ENCODE measurements at regions not wholly inside any gene's neighbourhood (a gene's known extent, or its start where the extent isn't known, plus 50 kb on each side); places are given as distances from the start of the nearest gene placed in this dataset.
A peak's percentile ranks its signal among the peaks of the same experiment; 100 is the strongest.

DNA sequence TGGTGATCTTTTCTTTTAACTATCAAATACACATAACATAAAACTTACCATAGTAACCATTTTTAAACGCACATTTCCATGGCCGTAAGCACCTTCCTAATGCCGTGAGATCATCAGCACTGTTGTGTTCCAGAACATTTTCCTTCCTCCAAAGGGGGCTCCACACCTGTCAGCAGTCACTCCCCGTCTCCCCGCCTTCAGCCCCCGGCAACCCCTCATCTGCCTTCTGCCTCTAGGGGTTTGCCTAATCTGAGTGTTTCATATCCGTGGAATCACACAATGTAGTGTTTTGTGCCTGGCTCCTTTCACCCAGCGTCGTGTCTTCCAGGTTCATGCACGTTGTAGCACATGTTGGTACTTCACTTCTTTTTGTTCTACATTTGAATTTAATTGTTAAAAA is 350.1 kb upstream of the TNRC6C start:
- no peak for FAIRE-seq
- H4K20me1 ChIP-seq (replicated peaks in 1 of 2; ENCODE audit: control insufficient read depth in 1 of 2, insufficient read depth in 2 of 2, low read length in 2 of 2): no peaks in the 10 kb centered on the region
- TF ChIP-seq GTF2F1 (IDR thresholded peaks at IDR 0.05; ENCODE audit: borderline replicate concordance, low read depth, low read length): no peak
- no peak for TF ChIP-seq RAD21 (IDR thresholded peaks at IDR 0.05 in 1 of 2, conservative IDR thresholded peaks at IDR 0.05 in 1 of 2; ENCODE audit: low read depth in 2 of 2, low read length in 2 of 2)
- no peak for TF ChIP-seq SIX5 (IDR thresholded peaks at IDR 0.05; ENCODE audit: low read depth, low read length)
- no peak overlapping the region for H4K5ac ChIP-seq (ENCODE audit: insufficient read length, low read depth, low read length)
- H3K27me3 ChIP-seq (replicated peaks in 1 of 4; ENCODE audit: control insufficient read depth in 3 of 4, extremely low read depth in 1 of 4, insufficient read depth in 3 of 4, low read length in 3 of 4): no peaks in the 10 kb centered on the region
- no peak overlapping the region for H3K23ac ChIP-seq (ENCODE audit: insufficient read length)
- peak in 1 of 2 experiments; percentile 17 for DNase-seq (ENCODE audit: low read depth in 1 of 2, low spot score in 2 of 2)
- H3K4ac ChIP-seq (replicated peaks; ENCODE audit: insufficient read length, low read depth, low read length): no peak overlapping the region
- no peak overlapping the region for H3K14ac ChIP-seq (ENCODE audit: insufficient read length)
- H2BK20ac ChIP-seq (ENCODE audit: low read length): no peak overlapping the region
- ChIA-PET CTCF (ENCODE audit: partially characterized antibody) (interaction anchor here (1.5 to 2.7 kb wide), 3 partner anchors 11 to 24 kb away, joined by 3 to 28 read pairs (median 5); no protein-coding TSS in a partner anchor), POLR2A (ENCODE audit: partially characterized antibody) (no interaction called here)
- no peaks in the 10 kb centered on the region for H3K23me2 ChIP-seq (ENCODE audit: low read depth, low read length)
- H3K79me2 ChIP-seq (ENCODE audit: control insufficient read depth in 1 of 2, insufficient read depth in 2 of 2, low read length in 2 of 2): no peaks in the 10 kb centered on the region
- 91 to 100% methylated on average over 1 to 10 of the region's 10 CpGs for WGBS, 2 experiments (ENCODE audit: extremely low coverage in 1 of 2, insufficient coverage in 1 of 2, insufficient read length in 1 of 2, insufficient replicate concordance in 2 of 2, low coverage in 1 of 2, low lambda C conversion rate in 2 of 2, missing lambda C conversion rate in 1 of 2)
- no peak overlapping the region for H3K4me2 ChIP-seq (ENCODE audit: insufficient read depth in 1 of 2, low read depth in 2 of 2, low read length in 2 of 2)
- no peaks in the 10 kb centered on the region for H3K9me3 ChIP-seq (ENCODE audit: insufficient read depth in 2 of 2, low read depth in 1 of 2, low read length in 1 of 2)
- no peak overlapping the region for H2AK5ac ChIP-seq (ENCODE audit: low read depth, low read length)
- no peak overlapping the region for H2AFZ ChIP-seq (ENCODE audit: low read length)
- H2BK12ac ChIP-seq (ENCODE audit: low read depth, low read length): no peak overlapping the region
- H4K8ac ChIP-seq (ENCODE audit: extremely low read depth, insufficient read depth, low read length): no peak overlapping the region
- H3K27ac ChIP-seq (ENCODE audit: low read depth, low read length): no peak overlapping the region
- H2BK120ac ChIP-seq (replicated peaks; ENCODE audit: low read depth, low read length): no peak overlapping the region
- H3K4me1 ChIP-seq (replicated peaks in 1 of 4; ENCODE audit: control insufficient read depth in 3 of 4, insufficient read depth in 4 of 4, low read length in 3 of 4): no peaks in the 10 kb centered on the region; a peak in 3 of 7 replicates
- H3K4me3 ChIP-seq (ENCODE audit: extremely low read depth in 1 of 4, insufficient read depth in 2 of 4, low read depth in 3 of 4, low read length in 4 of 4): no peak overlapping the region
- no peak overlapping the region for H3K9ac ChIP-seq (replicated peaks in 1 of 4; ENCODE audit: extremely low read depth in 1 of 4, low read depth in 3 of 4, low read length in 3 of 4)
- no peak overlapping the region for H2BK5ac ChIP-seq (ENCODE audit: low read depth, low read length)
- H4K91ac ChIP-seq (replicated peaks; ENCODE audit: insufficient read length, low read length): no peak overlapping the region
- no peak overlapping the region for H3K18ac ChIP-seq (ENCODE audit: extremely low read depth, low read length)
- no peaks in the 10 kb centered on the region for H3K36me3 ChIP-seq (ENCODE audit: control insufficient read depth in 2 of 4, insufficient read depth in 4 of 4, low read length in 3 of 4)
- no peaks in the 10 kb centered on the region for H3K79me1 ChIP-seq (ENCODE audit: low read depth, low read length)
- H3K56ac ChIP-seq (replicated peaks; ENCODE audit: insufficient read length, low read depth, low read length): no peak overlapping the region
- no peak overlapping the region for H2BK15ac ChIP-seq (ENCODE audit: low read length)
